GM18499 (cell line): ENCODE measurements at regions not wholly inside any gene's neighbourhood (a gene's known extent, or its start where the extent isn't known, plus 50 kb on each side); places are given as distances from the start of the nearest gene placed in this dataset.
"Not testable (repeated sequence)": the region's sequence is repeated elsewhere in the genome, so short reads cannot be mapped to it uniquely, and the experiment has no call there.

Experiments
- ATAC-seq: cut with Tn5 transposase; IDR thresholded peaks from one replicate; pipeline ENCODE4 v1.9.1; 2021; ENCODE audit warnings: moderate number of reproducible peaks; ENCODE audit not compliant: insufficient read depth, unreplicated experiment

DNA sequence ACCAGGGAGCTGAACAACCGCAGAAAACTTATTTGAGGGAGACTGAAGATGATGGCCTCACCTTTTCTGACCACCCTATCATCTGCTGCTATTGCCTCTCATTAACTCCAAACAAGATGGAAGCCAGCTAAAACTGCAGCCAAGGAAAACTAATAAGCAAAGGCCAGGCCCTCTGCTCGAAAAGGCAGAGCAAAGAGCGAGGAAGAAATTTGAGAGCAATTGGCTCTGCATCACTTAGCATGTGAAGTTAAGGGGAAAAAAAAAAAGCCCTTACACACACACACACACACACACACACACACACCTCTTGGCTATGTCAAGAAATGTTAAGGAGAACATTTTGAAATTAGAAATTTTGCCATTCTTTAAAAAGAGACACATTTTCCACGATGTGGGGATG, 228.1 kb upstream of the CYLC2 start:
- ATAC-seq: no peak

DNA sequence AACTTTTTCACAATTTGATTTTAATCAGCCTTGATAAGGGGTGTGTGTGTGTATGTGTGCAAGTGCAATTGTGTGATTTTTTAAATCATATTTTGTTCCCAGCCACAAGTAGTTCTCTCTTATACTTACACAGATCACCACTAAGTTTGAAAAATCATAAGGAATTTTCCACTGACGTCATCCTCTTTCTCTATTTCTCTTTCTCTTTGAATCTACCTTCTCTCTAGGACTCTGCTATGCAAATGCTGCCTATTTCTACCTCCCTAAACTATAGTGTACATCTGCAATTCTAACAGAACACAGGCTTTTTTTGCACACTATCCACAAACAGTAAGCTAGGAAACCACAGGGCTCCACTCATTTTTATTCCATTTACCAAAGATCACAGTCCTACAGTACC, 254.6 kb upstream of the CYLC2 start:
- no peak for ATAC-seq

DNA sequence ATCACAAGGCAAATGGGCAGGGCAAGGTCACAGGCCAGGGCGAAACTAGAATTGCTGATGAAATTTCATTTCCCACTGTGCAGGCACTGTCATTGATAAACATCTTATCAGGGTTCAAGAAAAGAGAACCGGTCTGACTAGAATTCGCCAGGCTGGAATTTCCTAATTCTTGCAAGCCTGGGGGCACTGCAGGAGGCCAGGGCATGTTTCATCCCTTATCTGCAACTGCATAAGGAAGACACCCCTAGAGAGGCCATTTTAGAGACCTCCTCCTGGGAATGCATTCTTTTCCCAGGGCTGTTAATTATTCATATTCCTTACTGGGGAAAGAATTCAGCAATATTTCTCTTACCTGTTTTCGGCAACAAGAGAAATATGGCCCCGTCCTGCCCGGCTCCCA, 266.2 kb upstream of the CYLC2 start:
- ATAC-seq: no peak

DNA sequence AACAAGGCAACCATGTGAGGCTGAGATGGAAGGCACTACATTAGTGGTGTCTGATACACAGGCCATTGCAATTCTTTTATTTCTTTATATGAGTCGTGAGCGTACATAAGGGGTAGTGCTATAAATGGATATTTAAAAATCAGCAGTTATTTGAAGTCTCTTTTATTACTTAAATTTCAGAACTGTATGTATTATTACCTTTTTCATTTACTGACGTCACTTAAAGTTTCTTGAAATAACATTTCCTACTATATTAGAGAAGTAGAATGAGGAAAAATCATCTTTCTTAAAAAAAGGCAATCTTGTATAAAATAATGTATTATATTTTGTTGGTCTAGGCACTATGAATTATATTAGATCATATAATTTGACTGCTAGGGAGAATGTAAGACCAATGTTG, 280.9 kb upstream of the CYLC2 start:
- no peak for ATAC-seq

DNA sequence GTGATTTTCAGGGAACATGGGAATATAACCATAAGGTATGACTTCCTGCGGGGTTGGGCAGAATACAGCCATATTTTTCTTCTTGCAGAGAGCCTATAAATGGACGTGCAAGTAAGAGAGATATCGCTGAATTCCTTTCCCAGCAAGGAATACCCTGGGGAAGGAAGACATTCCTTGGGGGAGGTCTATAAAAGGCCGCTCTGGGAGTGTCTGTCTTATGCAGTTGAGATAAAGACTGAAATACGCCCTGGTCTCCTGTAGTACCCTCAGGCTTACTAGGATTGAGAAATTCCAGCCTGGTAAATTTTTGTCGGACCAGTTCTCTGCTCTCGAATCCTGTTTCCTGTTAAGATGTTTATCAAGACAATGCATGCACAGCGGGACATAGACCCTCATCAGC, 282.2 kb upstream of the CYLC2 start:
- ATAC-seq: not testable (repeated sequence)

DNA sequence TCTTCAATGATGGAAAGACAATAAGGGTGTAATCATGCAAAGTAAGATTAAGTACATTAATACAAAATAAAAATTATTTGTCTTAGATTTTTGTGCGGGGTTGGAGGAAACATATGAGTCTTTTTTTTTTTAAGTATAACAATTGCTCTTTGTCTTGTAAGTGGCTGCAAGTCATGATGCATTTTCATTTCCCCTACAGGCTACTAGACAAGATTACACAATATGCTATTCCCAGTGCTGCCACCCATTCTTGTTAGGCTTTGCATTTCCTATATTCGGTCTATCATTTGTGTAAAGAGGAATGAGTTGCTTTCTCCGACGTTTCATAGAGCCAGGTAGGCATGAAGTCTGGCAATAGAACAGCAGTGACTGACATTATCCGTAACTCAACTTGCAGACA, 294.2 kb upstream of the CYLC2 start:
- no peak for ATAC-seq

DNA sequence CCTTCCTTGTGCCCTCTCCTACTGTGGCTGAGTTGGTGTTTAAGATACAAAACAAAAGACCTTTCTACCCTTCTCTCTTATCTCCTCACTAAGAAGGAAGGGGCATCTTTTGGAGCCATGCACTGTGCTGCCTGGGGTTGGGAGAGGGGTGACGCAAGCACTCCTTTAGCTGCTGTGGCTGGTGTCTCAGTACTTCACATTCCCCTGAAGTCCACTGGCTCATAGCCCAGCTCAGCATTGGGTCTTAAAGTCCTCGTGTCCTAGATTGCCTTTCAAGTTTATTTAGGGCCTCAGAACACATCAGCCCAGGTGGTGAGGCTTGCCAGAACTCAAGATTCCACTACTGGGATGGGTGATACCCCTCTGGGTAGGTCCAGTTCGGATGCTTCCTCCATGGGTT, 325.9 kb upstream of the CYLC2 start:
- ATAC-seq: no peak

DNA sequence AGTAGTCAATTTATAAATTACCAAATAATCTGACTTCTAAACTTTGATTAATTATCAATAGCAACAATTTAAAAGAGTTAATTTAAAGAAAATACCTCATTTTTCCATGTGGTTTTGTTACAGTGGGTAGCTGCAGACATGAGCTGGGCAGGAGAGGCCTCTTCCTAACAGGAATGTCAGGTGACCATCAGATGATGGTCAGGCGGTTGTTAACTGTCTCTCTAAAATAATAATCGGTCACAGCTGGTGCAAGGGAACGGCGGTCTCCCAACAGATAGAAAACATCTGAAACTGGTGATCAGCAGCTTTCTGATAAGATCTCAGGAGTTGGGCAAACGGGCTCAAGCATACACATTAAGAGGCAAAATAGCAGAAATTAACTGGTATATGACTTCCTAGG, 342.7 kb upstream of the CYLC2 start:
- ATAC-seq: no peak

DNA sequence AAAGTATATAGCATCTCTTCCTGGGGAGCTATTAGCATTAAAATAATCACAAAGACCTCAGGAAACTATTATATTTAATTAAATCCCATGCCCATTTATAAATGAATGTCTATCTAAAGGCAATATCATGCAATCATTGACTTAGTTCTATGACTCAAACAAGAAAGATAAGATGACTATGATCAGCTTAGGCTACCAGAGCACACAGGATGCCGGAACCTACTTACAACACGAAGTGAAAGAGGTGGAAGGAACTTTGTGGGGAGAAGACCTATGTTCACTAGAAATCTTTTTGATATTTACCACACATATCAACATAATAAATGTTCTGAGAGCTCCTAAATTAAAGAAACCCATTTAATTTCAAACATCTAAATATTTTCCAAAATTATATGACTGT, 344.2 kb upstream of the CYLC2 start:
- no peak for ATAC-seq

DNA sequence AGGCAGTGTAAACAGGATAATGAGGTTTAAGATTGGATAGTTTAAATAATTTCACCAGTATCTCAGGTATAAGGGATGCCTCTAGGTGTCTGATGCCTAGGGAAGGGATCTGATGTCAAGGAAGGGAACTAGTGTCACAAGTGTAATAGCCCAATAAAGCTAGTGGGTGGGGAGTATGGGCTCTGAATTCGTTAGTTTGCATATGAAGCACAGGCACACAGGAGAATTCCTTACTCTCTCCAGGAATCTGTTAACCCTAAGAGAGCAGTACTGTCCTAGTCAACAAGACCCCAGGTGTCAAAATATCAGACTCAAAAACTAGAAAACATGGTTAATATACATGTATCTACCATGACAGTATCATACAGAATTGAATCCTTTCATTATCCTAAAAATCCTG, 352.5 kb upstream of the CYLC2 start:
- ATAC-seq: no peak

DNA sequence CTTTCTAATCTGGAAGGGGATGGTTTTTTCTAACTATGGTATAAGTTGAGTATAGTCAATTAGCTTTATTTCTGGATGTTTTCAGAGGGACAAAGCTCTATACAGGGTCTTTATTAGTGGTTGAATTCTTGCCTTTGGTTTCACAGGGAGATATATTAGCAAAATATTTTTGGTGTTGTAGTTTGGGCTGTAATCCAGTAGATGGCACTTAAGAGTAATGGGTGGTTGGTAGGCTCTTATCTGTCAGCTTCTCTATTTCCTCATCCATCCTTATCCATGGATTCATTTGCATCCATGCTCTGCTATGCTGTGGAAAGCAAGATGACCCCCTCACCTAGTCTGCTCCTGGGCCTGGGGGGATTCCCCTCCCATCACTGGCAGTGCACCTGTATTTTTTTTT, 363.6 kb upstream of the CYLC2 start:
- no peak for ATAC-seq

DNA sequence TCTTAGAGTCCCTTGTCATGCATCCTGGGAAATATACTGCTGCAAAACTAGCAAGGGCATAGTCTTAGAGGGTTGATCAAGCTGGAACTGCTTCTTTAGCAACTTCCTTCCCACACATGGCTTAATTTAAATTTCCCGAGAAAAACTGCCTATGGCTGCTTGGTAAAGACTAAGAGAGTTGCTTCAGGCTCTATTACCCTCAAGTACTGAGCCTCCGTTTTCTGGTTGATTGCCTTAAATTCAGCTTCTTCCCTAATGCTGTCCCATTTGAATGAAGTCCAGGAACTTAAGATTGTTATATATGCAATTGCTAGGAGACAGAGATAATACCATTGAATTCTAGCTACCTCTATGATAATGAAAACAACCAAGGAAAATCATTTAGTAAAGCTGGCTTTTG, 385.7 kb upstream of the CYLC2 start:
- ATAC-seq: no peak

DNA sequence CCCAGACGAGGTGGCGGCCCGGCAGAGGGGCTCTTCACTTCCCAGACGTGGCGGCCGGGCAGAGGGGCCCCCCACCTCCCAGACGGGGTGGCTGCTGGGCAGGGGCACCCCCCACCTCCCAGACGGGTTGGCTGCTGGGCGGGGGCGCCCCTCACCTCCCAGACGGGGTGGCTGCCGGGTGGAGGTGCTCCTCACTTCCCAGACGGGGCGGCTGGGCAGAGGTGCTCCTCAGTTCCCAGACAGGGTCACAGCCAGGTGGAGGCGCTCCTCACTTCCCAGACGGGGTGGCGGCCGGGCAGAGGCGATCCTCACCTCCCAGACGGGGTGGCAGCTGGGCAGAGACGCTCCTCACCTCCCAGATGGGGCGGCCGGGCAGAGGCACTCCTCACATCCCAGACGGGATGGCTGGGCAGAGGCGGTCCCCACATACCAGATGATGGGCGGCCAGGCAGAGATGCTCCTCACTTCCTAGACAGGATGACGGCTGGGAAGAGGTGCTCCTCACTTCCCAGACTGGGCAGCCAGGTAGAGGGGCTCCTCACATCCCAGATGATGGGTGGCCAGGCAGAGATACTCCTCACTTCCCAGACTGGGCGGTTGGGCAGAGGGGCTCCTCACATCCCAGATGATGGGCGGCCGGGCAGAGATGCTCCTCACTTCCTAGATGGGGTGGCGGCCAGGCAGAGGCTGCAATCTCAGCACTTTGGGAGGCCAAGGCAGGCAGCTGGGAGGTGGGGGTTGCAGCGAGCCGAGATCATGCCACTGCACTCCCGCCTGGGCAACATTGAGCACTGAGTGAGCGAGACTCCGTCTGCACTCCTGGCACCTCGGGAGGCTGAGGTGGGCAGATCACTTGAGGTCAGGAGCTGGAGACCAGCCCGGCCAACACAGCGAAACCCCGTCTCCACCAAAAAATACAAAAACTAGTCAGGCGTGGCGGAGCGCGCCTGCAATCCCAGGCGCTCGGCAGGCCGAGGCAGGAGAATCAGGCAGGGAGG, 391.6 kb upstream of the CYLC2 start:
- not testable (repeated sequence) for ATAC-seq

DNA sequence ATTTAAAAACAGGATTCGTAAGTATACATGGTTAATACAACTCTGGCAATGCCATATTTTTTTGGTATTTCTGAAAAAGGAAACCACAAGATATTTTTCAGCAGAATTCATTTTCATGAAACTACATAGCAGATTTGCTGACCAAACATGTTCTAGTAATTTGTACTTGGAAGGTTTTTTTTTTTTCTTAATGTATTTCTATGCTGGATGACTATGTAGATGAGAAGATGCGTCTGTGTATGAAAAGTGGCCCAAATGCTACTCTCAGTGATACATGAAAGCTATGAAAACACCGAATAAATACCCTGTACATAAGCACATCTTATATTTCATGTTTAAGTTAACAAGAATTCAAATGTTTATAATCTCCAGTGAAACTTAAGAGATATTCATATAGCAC, 400.9 kb upstream of the CYLC2 start:
- ATAC-seq: no peak

DNA sequence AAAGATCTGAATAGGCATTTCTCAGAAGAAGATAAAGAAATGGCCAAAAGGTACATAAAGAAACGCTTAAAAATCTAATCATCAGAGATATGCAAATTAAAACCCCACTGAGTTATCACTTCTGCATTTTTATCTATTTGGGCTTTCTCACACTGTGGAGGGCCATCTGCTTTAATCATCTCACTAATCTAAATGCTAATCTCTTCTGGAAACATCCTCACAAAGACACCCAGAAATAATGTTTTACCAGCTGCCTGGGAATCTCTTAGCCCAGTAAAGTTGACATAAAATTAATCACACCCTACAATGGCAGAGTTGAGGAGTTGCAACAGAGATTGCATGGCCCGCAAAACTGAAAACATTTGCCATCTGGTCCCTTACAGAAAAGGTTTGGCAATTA, 407.9 kb upstream of the CYLC2 start:
- ATAC-seq: no peak

DNA sequence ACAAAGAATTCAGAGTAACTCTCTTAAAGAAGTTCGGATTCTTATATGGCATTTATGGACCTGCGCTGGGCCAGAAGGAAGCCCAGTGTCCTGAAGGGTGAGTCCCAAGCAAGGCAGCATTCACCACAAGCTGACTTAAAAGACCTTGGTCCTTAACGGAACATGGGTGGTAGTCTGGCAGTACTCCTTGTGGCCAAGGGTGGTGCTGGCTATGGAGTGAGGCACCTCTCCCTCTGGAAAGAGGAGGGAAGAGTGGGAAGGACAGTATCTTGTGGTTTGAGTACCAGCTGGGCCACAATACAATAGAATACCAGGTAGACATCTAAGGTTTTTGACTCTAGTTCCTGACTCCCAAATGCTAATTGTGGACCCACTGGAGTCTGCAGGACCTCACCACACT, 425.7 kb upstream of the CYLC2 start:
- no peak for ATAC-seq

DNA sequence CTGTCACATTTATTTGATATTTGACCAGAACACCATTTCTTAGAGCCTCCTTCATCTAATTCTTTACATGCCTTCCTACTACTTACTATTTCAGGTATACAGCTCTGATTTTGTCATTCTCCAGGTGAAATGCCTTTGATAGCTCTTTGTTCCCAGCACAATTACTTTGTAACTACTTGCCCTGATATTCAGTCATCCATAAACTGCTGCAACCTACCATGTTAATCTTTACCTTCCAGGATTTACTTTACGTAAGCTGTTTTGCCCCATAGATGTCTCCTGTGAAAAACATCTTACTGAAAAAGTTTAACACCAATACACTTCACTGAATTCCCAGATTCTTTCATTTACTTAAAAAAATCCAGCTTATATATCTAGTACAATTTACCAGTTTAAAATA, 443.8 kb upstream of the CYLC2 start:
- ATAC-seq: no peak

DNA sequence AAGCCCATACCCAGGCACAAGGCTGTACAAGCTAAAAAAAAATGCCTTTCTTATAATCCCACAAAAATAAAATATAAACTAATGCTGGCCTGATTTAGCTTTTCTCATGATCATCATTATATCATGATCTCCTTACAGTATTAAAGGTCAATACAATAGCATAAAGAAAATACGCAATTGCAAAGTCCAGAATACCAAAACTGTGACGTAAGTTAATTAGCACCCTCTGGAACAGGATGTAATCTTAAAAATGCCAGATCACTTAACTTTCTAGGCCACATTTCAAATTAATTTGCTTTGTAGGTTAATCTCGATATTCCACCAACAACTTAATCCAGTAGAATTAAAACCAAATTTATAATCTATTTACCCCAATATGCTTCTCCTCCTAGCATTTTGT, 444.2 kb upstream of the CYLC2 start:
- no peak for ATAC-seq

DNA sequence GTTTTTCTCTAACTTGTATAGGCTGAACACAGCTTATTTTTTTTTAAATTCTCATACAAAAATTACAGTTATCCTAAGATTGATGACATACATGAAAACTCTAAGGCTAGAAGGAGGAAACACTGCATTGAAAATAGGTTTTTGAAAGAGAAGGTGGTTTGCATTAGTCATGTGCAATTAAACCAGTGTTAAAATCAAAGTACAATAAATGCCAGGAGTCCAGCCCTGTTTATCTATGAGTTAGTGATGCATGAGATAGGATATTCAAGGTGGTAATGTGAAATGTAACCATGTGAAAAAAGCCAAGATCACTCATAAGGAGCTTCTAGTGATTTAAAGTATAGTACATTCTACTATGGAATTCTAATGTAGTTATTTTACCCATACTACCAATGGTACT, 444.9 kb upstream of the CYLC2 start:
- ATAC-seq: no peak

DNA sequence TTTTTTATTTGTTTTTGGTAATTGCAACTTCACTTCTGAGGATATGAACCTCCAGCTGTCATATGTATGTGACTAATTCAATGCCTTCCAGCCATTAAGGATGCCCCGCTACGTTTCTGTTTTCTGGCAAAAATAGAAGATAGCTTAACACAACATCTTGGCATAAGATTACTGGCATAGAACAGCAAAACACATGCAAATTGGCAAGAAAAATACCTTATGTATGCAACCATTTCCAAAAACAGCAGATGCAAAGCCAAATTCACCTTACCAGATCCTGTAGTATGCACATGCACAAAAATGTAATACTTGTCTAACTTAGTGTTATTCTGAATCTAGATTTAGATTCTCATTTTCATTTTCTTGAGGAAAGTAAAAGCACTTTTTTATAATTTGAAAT, 461.1 kb upstream of the CYLC2 start:
- no peak for ATAC-seq

DNA sequence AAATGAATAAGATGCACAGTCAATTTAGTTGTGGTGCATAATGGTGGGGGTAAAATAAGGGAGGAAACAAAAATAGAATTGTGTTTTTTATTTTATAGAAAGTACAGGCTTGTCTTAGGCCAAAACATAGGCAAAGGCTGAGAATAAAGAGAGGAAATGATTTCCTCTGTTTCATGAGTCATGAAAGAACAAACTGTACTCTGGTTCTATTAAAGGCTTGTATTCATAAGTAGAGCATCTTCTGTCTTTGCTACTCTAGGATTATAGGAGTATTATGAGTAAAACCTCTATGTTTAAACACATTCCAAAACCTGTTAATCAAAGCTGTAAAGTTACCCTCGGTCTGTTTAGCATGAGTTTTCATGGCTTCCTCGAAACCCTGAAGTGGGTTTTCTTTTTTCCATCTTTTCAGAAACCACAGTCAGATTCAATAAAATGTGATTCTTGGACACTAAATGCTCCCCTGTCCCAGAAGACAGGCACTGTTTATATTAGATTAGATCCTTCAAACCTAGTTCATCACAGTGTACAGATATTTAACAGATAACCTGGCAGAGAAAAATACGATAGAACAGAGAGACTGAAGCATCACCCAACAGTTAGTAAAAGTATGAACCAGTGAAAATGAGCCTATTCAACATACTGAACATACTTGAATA, 473.9 kb upstream of the CYLC2 start:
- ATAC-seq: no peak

DNA sequence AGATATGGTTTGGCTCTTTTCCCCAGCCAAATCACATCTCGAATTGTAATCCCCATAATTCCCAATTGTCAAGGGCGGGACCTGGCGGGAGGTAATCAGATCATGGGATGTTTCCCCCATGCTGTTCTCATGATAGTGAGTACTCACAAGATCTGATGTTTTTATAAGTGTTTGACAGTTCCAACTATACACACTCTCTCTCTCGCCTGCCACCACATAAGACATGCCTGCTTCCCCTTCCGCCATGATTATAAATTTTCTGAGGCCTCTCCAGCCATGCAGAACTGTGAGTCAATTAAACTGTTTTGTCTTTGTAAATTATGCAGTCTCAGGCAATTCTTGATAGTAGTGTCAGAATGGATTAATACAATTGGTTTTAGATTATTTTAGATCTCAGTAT, 475.7 kb upstream of the CYLC2 start:
- ATAC-seq: no peak
